GM21360 (cell line): ENCODE measurements at regions not wholly inside any gene's neighbourhood (a gene's known extent, or its start where the extent isn't known, plus 50 kb on each side); places are given as distances from the start of the nearest gene placed in this dataset.
A peak's percentile ranks its signal among the peaks of the same experiment; 100 is the strongest.

Experiments used
- ATAC-seq: cut with Tn5 transposase; IDR thresholded peaks from one replicate; pipeline ENCODE4 v1.9.1; 2021; ENCODE audit warnings: mild to moderate bottlenecking, moderate library complexity; ENCODE audit not compliant: unreplicated experiment

- ATAC-seq = no peak
These were observed 57.9 kb upstream of the EPAS1 start for GRCh38 chr2:46239175-46239846.

GRCh38 chr2:46239847-46240181 is 57.4 kb upstream of the EPAS1 start:
- ATAC-seq = peak; percentile 51

- ATAC-seq = no peak
These were observed 55.9 kb upstream of the EPAS1 start for GRCh38 chr2:46241344-46241743.

DNA sequence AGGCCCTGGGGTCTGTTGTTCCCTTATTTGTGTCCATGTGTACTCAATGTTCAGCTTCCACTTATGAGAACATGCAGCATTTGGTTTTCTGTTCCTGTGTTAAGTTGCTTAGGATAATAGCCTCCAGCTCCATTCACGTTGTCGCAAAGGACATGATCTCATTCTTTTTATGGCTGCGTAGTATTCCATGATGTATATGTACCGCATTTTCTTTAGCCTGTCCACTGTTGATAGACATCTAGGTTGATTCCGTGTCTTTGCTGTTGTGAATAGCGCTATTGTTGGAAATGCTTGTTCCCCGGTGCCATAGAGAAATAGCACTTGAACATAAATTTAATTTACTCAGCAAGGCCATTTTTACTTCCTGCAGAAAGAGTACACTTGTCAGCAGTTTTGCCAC is 51.3 kb upstream of the EPAS1 start:
- no peak for ATAC-seq

DNA sequence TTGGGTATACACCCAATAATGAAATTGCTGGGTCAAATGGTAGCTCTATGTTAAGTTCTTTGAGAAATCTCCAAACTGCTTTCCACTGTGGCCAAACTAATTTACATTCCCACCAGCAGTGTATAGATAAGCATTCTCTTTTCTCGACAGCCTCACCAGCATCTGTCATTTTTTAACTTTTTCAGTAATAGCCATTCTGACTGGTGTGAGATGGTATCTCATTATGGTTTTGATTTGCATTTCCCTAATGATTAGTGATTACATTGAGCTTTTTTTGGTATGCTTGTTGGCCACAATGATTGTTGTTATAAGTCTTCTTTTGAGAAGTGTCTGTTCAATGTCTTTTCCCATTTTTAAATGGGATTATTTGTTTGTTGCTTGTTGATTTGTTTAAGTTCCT is 50.4 kb upstream of the EPAS1 start:
- ATAC-seq = no peak
